HuH-7.5 (cell line): ENCODE measurements at regions not wholly inside any gene's neighbourhood (a gene's known extent, or its start where the extent isn't known, plus 50 kb on each side); places are given as distances from the start of the nearest gene placed in this dataset.
"Not testable (repeated sequence)": the region's sequence is repeated elsewhere in the genome, so short reads cannot be mapped to it uniquely, and the experiment has no call there.

Experiments
- DNase-seq: peaks from one replicate; pipeline ENCODE4 v3.0.0; 2011; ENCODE audit warnings: low spot score

DNA sequence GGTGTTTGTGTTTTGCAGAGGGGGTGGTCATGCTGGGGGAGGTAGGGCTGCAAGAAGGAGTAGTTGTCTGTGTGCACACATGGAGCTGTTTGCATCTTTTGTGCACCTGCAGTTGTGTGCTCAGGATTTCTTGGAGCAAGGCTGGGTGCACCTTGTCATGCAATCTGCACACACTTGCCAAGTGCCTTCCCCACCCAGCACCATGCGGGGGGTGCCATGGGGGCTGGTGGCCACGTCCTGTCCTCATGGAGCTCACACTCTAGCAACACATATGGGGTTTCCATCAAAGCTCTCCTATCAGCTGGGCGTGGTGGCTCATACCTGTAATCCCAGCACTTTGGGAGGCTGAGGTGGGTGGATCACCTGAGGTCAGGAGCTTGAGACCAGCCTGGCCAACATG is 111.6 kb downstream of the CRLF3 start:
- not testable (repeated sequence) for DNase-seq

DNA sequence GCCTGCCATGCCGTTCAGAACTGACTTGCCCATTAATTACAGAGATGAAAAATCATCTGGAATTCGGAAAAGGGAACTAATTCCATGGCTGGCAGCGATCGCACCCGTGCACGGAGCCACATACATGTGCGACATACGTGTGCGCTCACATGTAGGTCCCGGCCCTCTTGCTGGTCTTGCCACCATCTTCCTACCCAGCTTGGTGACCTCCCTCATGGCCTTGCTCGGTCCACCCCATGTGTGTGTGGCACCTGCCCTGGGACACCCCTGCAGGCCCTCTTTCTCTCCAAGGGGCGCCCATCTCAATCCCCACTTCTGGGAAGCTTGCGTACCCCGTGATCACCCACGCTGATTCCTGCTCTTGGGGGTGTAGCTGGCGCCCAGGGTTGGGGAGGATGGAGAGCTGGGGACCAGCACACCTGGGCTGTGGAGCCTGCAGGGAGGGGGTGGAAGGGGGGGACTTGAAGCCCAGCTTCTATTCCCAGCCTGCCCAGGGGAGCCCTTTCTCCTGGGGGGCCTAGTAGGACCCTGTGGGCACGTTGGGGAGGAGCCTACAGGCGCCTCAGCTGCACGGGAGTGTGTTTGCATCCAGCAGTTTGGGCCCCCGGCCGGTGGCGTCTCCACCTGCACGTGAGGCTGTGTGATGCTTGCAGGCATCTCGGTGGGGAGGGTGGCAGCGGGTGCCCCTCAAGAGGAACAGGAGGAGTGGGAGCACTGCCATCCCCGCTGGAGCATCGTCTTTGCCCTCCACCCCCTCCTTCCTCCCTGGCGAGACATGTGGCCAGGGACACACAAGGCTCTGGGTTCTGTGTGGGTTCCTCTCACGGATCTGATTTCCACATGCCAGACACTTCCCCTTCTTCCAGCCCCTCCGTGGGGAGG is 112.6 kb downstream of the CRLF3 start:
- not testable (repeated sequence) for DNase-seq

DNA sequence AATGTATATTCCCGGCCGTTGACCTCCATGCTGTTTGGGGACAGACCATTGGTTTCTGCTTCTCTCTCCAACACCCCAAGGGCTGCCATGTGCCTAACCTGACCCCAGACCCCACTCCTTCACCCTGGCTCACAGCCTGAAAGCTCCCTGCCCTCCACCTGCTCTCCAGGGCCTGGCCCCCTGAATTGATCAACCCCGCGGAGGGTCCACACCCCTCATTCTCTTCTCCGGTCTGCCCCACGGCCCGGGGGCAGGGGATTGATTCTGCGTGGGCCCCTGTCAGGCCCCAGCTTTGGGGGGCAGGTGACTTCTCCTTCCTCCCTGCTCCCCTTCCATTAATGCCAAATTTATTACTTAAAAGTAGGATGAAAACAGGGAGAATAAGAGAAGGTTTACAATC is 113.3 kb downstream of the CRLF3 start:
- not testable (repeated sequence) for DNase-seq

GRCh38 chr17:30710276-30711088 is 114.0 kb downstream of the CRLF3 start:
- not testable (repeated sequence) for DNase-seq

DNA sequence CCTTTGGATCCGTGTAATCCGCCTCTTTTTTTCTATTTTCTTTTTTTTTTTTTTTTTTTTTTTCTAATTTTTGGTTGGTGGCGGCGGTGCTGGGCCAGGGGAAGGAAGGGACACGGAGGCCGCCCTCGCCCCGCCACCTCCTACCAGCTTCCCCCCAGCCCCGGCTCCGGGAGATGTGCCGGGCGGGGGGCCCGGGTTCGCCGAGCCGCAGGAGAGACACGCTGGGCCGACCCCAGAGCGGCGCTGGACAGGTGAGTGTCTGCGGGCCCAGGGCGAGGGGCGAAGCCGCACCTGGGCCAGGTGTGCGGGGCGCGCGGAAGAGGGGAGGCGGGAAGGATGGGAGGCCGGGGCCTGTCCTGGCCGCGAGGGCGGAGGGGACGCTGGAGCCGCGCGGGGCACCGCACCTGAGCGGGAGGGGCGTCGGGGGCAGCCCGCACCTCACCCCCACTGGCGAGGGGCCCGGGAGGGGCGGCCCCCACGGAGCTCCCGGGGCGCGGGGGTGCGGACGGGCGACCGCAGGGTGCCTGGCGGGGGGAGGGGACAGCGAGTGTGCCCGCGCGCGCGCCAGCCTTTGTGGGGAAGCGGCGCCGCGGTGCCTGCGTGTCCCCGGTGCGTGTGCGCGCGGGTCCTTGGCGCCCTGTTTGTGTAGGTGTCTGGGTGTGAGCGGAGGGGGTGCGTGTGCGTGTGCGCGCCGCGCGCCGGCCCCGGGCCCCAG is 114.8 kb downstream of the CRLF3 start:
- DNase-seq: peak; percentile 14

DNA sequence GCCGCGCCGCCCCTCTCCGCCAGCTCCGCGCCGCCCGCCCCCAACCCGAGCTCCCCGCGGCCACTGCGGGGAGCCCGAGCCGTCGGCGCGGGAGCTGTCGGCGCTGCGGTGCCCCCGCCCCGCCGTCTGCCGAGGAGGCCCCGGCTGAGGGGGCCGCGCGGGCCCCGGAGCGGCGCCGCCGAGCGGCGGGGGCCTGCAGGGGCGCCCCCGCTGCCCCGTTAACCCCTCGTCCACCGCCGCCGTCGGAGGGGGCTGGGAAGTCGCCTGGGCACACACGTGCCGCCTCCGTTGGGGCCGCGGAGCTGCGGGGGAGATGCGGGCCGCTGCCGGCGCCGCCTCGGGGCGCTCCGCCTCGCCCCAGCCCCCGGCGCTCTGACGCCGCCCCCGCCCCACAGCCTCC is 115.4 kb downstream of the CRLF3 start:
- not testable (repeated sequence) for DNase-seq

GRCh38 chr17:30708241-30709078 is 116.0 kb downstream of the CRLF3 start:
- DNase-seq: peak; percentile 79

DNA sequence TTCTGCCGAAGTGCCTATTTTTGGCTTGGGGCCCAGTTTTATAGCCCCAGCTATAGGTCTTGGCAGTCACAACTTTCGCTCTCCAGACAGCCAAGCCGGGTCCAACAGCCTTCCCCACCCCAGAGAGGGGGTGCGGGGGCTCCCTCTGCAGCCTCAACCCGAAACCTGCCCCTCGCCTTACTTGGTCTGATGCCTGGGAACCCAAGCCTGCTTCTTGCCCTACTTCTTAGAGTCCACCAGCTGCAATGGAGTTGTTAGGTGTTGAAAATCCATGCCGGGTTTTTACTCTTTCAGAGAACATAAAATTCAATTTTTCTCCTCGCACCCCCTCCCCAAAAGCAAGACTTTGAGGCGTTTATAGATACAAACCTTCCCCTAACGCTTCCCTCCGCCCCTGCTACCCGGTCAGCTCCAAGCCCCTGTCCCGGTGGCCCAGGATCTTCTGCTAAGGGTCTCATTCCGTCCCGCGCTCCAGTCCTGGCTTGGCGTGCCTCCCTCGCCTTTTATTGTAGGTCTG is 116.7 kb downstream of the CRLF3 start:
- DNase-seq: not testable (repeated sequence)

- not testable (repeated sequence) for DNase-seq
Observed at GRCh38 chr17:30706461-30707335, 117.8 kb downstream of the CRLF3 start.

DNA sequence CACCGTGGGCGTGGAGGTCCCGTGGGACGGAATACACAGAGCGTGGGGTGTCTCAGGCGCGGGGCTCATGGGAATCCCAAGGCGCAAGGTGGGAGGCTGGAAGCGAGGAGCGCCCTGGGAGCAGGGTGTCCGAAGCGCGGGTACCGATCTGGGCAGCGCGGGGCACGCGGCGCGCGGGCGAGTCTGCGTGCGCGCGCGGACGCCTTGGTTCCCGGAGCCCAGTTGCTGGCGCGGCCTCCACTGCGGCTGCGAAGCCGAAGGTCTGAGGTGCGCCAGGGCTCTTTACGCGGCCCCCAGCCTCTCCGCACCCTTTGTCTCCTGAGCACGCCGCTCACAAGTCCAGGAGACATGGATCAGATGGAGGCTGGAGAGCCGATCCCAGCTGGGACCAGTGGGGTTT is 118.5 kb downstream of the CRLF3 start:
- not testable (repeated sequence) for DNase-seq

GRCh38 chr17:30701498-30701989 is 122.9 kb downstream of the CRLF3 start:
- DNase-seq: no peak

DNA sequence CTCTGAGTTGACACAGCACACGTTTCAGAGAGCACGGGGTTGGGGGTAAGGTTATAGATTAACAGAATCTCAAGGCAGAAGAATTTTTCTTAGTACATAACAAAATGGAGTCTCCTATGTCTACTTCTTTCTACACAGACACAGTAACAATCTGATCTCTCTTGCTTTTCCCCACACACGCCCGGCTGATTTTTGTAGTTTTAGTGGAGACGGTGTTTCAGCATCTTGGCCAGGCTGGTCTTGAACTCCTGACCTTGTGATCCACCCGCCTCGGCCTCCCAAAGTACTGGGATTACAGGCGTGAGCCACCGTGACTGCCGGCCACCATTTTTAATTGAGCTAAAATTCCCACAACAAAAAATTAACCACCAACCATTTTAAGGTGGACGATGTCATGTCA is 123.7 kb downstream of the CRLF3 start:
- not testable (repeated sequence) for DNase-seq

- DNase-seq: peak; percentile 58
Observed at GRCh38 chr17:30697619-30698460, 126.7 kb downstream of the CRLF3 start.

- no peak for DNase-seq
Observed at GRCh38 chr17:30696234-30696633, 128.3 kb downstream of the CRLF3 start.

DNA sequence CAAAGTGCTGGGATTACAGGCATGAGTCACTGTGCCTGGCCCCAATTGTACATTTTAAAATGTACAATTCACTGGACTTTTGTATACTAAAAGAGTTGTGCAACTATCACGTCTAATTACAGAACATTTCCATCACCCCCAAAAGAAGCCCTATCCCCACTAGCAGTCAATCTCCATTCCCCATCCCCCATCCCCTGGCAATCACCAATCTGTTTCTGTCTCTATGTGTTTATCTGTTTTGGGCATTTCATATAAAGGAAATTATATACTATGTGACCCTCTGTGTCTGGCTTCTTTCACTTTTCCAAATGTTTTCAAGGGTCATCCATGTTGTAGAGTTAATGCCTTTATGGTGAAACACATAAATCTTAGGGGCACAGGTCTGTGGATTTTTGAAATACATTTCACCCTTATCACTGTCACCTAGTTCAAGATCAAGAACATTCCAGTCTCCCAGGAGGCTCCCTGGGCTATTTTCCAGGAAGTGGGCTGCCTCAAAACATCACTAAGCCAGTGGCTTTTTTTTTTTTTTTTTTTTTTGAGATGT is 129.2 kb downstream of the CRLF3 start:
- not testable (repeated sequence) for DNase-seq

DNA sequence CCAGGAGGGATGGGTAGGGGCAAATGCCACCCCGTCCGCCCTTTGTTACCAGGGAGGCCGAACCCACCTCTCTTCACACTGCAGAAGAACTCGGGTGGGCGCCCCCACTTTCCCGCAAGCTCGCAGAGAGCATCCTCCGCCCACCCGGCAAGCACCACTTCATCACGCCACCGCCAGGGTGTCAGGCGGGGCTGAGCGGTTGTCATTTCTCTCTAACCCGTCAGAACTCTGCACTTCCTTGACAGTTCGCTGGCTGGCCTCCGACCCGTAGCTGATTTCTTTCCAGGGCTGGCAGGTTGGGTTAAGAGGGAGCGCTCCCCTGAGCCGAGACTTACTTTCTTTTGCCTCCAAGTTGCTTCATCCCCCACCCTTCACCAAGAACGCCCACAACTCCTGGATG is 130.7 kb downstream of the CRLF3 start:
- DNase-seq: not testable (repeated sequence)

DNA sequence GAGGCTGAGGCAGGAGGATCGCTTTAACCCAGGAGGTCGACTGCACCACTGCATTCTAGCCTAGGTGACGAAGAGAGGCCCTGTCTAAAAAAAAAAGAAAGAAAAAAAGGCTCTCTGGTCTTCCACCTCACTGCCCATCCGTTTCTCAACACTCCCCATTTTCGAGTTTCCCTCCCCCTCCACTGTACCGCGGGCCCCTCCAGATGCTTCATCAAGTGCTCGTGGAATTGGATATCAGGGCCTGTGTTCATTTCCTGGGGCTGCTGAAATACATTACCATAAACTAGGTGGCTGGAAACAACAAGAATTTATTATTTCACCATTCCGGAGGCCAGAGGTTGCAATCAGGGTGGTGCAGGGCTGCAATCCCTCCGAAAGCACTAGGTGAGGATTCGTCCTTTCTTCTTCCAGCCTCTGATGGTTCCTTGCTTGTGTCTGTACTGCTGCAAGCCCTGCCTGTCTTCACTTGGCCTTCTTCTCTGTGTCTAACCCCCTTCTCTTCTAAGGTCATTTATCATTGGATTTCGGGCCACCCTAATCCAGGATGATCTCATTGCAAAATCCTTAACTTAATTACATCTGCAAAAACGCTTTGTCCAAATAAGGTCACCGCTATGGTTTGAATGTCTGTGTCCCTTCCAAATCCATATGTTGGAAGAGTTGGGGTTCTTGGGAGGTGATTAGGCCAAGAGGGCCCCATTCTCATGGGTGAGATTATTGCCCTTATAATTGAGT is 135.1 kb downstream of the CRLF3 start:
- not testable (repeated sequence) for DNase-seq
